ENCODE measurements at regions not wholly inside any gene's neighbourhood (a gene's known extent, or its start where the extent isn't known, plus 50 kb on each side); places are given as distances from the start of the nearest gene placed in this dataset.

DNA sequence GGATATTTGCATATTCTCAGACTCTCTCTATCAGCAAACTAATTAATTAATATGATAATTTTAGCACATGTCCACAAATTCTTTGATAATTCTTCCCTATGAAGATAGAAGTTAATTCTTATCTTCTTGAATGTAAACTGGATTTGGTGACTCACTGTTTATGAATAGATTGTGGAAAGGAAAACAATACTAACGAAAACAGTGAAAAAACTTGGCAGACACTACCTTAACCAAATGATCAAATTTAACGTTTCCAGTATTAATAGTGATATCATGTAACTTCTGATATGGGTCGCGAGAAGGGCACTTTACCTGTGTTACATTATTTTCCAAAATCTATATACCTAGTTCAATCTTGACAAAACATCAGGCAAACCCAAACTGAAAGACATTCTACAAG is 401.0 kb downstream of the SI start:
- TF ChIP-seq, protein P1, sequence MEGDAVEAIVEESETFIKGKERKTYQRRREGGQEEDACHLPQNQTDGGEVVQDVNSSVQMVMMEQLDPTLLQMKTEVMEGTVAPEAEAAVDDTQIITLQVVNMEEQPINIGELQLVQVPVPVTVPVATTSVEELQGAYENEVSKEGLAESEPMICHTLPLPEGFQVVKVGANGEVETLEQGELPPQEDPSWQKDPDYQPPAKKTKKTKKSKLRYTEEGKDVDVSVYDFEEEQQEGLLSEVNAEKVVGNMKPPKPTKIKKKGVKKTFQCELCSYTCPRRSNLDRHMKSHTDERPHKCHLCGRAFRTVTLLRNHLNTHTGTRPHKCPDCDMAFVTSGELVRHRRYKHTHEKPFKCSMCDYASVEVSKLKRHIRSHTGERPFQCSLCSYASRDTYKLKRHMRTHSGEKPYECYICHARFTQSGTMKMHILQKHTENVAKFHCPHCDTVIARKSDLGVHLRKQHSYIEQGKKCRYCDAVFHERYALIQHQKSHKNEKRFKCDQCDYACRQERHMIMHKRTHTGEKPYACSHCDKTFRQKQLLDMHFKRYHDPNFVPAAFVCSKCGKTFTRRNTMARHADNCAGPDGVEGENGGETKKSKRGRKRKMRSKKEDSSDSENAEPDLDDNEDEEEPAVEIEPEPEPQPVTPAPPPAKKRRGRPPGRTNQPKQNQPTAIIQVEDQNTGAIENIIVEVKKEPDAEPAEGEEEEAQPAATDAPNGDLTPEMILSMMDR (IDR thresholded peaks at IDR 0.05) = no peak
- TF ChIP-seq POLR2A (IDR thresholded peaks at IDR 0.05) = no peak
